Spleen (tissue), 7 donors: ENCODE measurements at regions not wholly inside any gene's neighbourhood (a gene's known extent, or its start where the extent isn't known, plus 50 kb on each side); places are given as distances from the start of the nearest gene placed in this dataset.

Source experiments
- CTCF ChIP-seq, 11 experiments: fragments of 200-600 bp in 7 of 11; fragments of 450-650 bp in 4 of 11; sonication (generic) in 4 of 11; IDR thresholded peaks in 8 of 11; conservative IDR thresholded peaks in 3 of 11; 1 replicate in 7 of 11; 2 replicates in 4 of 11; pipeline versions ENCODE4 v1.4.0 to v1.8.0; 2016 to 2021; ENCODE audit warnings: antibody characterized with exemption in 11 of 11, inconsistent platforms in 4 of 11, mild to moderate bottlenecking in 1 of 11
- POLR2A ChIP-seq, 3 donors: fragments of 450-650 bp; IDR thresholded peaks; one replicate each; pipeline ENCODE4 v1.5.1; 2017; ENCODE audit warnings: antibody characterized with exemption in 3 of 3, mild to moderate bottlenecking in 1 of 3
- POLR2AphosphoS5 ChIP-seq, 3 donors: sonication (generic); formaldehyde crosslinking; IDR thresholded peaks; one replicate each; pipeline ENCODE4 v1.5.1; 2017; ENCODE audit warnings: antibody characterized with exemption in 3 of 3
- donor health status: DM: no; HTN: no; CAD: no; lungs with moderate emphysema.
- donor health status: DM: no; HTN: no; CAD: no.
- donor health status: DM: no; HTN: no; CAD: no.

GRCh38 chr7:73932364-73932763 is 71.4 kb downstream of the TMEM270 start:
- TF ChIP-seq CTCF (IDR thresholded peaks at IDR 0.05 in 8 of 11, conservative IDR thresholded peaks at IDR 0.05 in 3 of 11) (no peak), POLR2A (IDR thresholded peaks at IDR 0.05) (no peak), POLR2AphosphoS5 (IDR thresholded peaks at IDR 0.05) (no peak)
